ENCODE measurements at regions not wholly inside any gene's neighbourhood (a gene's known extent, or its start where the extent isn't known, plus 50 kb on each side); places are given as distances from the start of the nearest gene placed in this dataset.
"Not testable (repeated sequence)": the region's sequence is repeated elsewhere in the genome, so short reads cannot be mapped to it uniquely, and the experiment has no call there.

- FAIRE-seq (no peak), DNase-seq (ENCODE audit: insufficient read length, low spot score) (no peak)
Observed at GRCh38 chr10:109022417-109023049, 900.8 kb downstream of the XPNPEP1 start.

GRCh38 chr10:109019001-109019424, 904.3 kb downstream of the XPNPEP1 start:
- FAIRE-seq (no peak), DNase-seq (ENCODE audit: insufficient read length, low spot score) (no peak)

GRCh38 chr10:109007514-109007913, 915.8 kb downstream of the XPNPEP1 start:
- no peak for FAIRE-seq
- no peak for DNase-seq (ENCODE audit: insufficient read length, low spot score)

- no peak for DNase-seq (ENCODE audit: insufficient read length, low spot score)
- no peak for FAIRE-seq
Observed at GRCh38 chr10:108990441-108990840, 932.9 kb downstream of the XPNPEP1 start.

- FAIRE-seq (no peak), DNase-seq (ENCODE audit: insufficient read length, low spot score) (no peak)
Observed at GRCh38 chr10:108989976-108990375, 933.3 kb downstream of the XPNPEP1 start.

GRCh38 chr10:108982159-108982558, 941.2 kb downstream of the XPNPEP1 start:
- FAIRE-seq (no peak), DNase-seq (ENCODE audit: insufficient read length, low spot score) (no peak)

- DNase-seq (ENCODE audit: insufficient read length, low spot score) (no peak), FAIRE-seq (no peak)
Observed at GRCh38 chr10:108980869-108981268, 942.4 kb downstream of the XPNPEP1 start.

- FAIRE-seq: no peak
- no peak for DNase-seq (ENCODE audit: insufficient read length, low spot score)
Observed at GRCh38 chr10:108975459-108976058, 947.8 kb downstream of the XPNPEP1 start.

GRCh38 chr10:108970016-108970415, 953.3 kb downstream of the XPNPEP1 start:
- DNase-seq (ENCODE audit: insufficient read length, low spot score) (no peak), FAIRE-seq (no peak)

GRCh38 chr10:108966411-108966810, 956.9 kb downstream of the XPNPEP1 start:
- FAIRE-seq (no peak), DNase-seq (ENCODE audit: insufficient read length, low spot score) (no peak)

- FAIRE-seq (no peak), DNase-seq (ENCODE audit: insufficient read length, low spot score) (no peak)
Observed at GRCh38 chr10:108966005-108966404, 957.3 kb downstream of the XPNPEP1 start.

GRCh38 chr10:108962172-108962571, 961.1 kb downstream of the XPNPEP1 start:
- DNase-seq (ENCODE audit: insufficient read length, low spot score): no peak
- FAIRE-seq: no peak

GRCh38 chr10:108957681-108958080, 965.6 kb downstream of the XPNPEP1 start:
- FAIRE-seq: no peak
- no peak for DNase-seq (ENCODE audit: insufficient read length, low spot score)

- FAIRE-seq: no peak
- no peak for DNase-seq (ENCODE audit: insufficient read length, low spot score)
Observed at GRCh38 chr10:108956149-108956548, 967.2 kb downstream of the XPNPEP1 start.

GRCh38 chr10:108920029-108920428, 1003.3 kb downstream of the XPNPEP1 start:
- FAIRE-seq; DNase-seq (ENCODE audit: insufficient read length, low spot score): not testable (repeated sequence)

- FAIRE-seq: no peak
Observed at GRCh38 chr10:108913300-108913699, 1010.0 kb downstream of the XPNPEP1 start.

GRCh38 chr10:108911814-108912541, 1011.3 kb downstream of the XPNPEP1 start:
- peak; percentile 40 for FAIRE-seq
- no peak for DNase-seq (ENCODE audit: insufficient read length, low spot score)

More at GRCh38 chr10:108913300-108913699, 1010.0 kb downstream of the XPNPEP1 start:
- DNase-seq (ENCODE audit: insufficient read length, low spot score): no peak

GRCh38 chr10:108908096-108908495, 1015.2 kb downstream of the XPNPEP1 start:
- DNase-seq (ENCODE audit: insufficient read length, low spot score): no peak
- FAIRE-seq: no peak

GRCh38 chr10:108905821-108906220, 1017.5 kb downstream of the XPNPEP1 start:
- DNase-seq (ENCODE audit: insufficient read length, low spot score): no peak
- no peak for FAIRE-seq

GRCh38 chr10:108905171-108905570, 1018.1 kb downstream of the XPNPEP1 start:
- DNase-seq (ENCODE audit: insufficient read length, low spot score) (no peak), FAIRE-seq (no peak)

GRCh38 chr10:108904163-108904838, 1019.0 kb downstream of the XPNPEP1 start:
- FAIRE-seq: no peak
- DNase-seq (ENCODE audit: insufficient read length, low spot score): no peak

Measured in GM19239 (cell line).